Mammary epithelial cell (primary cell): ENCODE measurements at regions not wholly inside any gene's neighbourhood (a gene's known extent, or its start where the extent isn't known, plus 50 kb on each side); places are given as distances from the start of the nearest gene placed in this dataset.

Source experiments
- CTCF ChIP-seq, 2 donors: IDR thresholded peaks in 1 of 2; conservative IDR thresholded peaks in 1 of 2; 2 replicates each; pipeline ENCODE4 v1.5.1; 2011 to 2012; ENCODE audit warnings: inconsistent platforms in 2 of 2, low read length in 2 of 2, mild to moderate bottlenecking in 2 of 2, control low read depth in 1 of 2, low read depth in 1 of 2; ENCODE audit not compliant: insufficient read depth in 1 of 2; ENCODE audit errors: extremely low read depth in 1 of 2
- EZH2 ChIP-seq: IDR thresholded peaks from 2 replicates; pipeline ENCODE4 v1.6.1; 2012; ENCODE audit warnings: low read length, inconsistent platforms, borderline replicate concordance

GRCh38 chr5:107806271-107806670, 135.5 kb upstream of the EFNA5 start:
- TF ChIP-seq CTCF (conservative IDR thresholded peaks at IDR 0.05 in 1 of 2, IDR thresholded peaks at IDR 0.05 in 1 of 2; ENCODE audit: extremely low read depth in 1 of 2, insufficient read depth in 1 of 2, low read depth in 1 of 2, low read length in 2 of 2), result no peak
- no peak for TF ChIP-seq EZH2
